ENCODE measurements at regions not wholly inside any gene's neighbourhood (a gene's known extent, or its start where the extent isn't known, plus 50 kb on each side); places are given as distances from the start of the nearest gene placed in this dataset.

DNA sequence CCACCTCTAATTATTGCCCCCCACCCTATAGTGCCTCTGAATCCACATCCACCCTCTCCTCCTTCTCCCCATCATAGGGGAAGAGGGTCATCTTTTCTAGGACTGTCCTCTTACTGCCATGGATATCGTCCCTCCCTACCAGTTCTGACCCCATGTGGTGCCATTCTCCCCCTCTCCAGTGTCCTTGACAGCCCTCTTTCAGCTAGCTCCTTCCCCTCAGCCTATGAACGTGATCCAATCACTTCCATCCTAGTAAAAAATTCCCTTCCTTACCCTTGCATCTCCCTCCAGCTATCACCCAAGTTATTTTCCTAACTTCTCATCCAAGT, 172.7 kb downstream of the RRAGC start:
- ChIA-PET CTCF (no interaction called here), POLR2A (no interaction called here)
- no peak overlapping the region for H3K4me3 ChIP-seq (ENCODE audit: low read depth, low read length)
- no peak for TF ChIP-seq CTCF (IDR thresholded peaks at IDR 0.05; ENCODE audit: insufficient read depth, low read length, missing control alignments)
- no peak for DNase-seq (ENCODE audit: low read depth, low spot score)

DNA sequence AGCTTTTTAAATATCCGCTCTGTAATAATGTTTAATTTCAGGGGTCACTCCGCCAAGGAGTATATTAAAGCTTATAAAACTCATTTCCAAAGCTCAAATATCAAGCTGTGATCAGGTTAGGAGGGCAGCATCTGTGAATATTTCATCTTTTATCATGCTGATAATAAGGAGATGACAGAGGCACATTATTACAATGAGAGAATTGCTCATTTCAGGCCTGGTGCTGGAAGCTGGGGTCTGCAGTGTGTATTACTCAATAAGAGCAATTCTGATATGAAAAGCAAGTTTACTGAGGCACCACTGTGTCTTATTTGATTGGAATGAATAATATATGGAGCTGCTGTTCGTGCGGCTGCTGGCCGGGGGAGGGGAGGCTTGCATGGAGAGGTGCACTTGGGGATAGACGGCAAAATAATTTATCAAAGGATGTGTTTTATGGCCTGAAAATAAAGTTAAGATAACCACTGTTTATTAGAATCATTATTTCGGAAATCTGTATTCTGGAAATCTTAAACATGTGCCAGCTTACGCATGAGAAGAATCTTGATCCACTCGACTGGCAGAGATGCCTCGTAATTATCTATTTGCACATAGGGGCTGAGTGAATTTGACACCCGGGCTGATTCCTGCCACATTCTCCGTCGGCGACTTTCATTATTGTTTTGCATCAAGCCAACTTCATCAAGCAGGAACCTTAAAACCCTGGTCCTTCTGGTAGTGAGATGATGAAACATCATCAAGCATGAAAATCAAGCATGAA, 173.2 kb downstream of the RRAGC start:
- TF ChIP-seq CTCF (IDR thresholded peaks at IDR 0.05; ENCODE audit: insufficient read depth, low read length, missing control alignments): no peak
- H3K4me3 ChIP-seq (ENCODE audit: low read depth, low read length): no peak overlapping the region
- ChIA-PET POLR2A (no interaction called here), CTCF (no interaction called here)
- DNase-seq (ENCODE audit: low read depth, low spot score): no peak

GRCh38 chr1:38685388-38685787, 174.2 kb downstream of the RRAGC start:
- ChIA-PET CTCF (no interaction called here), POLR2A (no interaction called here)
- no peak for DNase-seq (ENCODE audit: low read depth, low spot score)
- H3K4me3 ChIP-seq (ENCODE audit: low read depth, low read length): no peak overlapping the region
- TF ChIP-seq CTCF (IDR thresholded peaks at IDR 0.05; ENCODE audit: insufficient read depth, low read length, missing control alignments): no peak

DNA sequence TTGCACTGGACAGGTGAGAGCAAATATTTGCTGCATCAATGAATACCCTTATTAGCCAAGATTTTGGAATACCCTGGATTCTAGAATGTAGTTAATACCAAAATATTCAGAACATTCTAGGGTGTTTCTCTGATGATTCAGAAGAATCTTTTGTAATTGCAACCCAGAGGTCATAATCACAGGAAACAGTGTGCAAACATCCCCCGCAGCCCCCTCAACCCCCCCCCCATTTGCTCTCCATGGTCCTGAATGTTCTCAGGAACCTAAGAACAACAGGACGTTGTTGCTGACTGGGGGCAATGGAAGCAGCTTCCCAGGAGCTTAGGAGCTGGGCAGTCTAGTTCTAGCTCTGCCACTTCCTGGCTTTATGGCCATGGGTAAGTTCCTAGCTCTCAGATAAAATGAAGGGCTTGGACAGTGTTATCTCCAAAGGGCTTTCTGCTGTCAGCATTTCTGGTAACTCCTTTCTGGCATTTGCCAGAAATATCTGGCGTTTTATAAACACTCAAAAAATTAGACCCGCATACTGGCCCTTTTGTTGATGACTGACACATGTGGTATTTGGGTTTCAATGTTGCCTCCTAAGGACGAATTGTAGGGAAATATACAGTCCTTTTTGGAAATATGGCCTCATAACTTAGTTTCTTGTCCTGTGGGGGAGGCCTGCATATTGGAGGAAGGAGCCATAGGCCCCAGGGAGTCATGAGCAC, 178.6 kb downstream of the RRAGC start:
- POLR2A ChIA-PET: no interaction called here
- TF ChIP-seq CTCF (IDR thresholded peaks at IDR 0.05; ENCODE audit: insufficient read depth, low read length, missing control alignments): no peak
- DNase-seq (ENCODE audit: low read depth, low spot score): no peak

DNA sequence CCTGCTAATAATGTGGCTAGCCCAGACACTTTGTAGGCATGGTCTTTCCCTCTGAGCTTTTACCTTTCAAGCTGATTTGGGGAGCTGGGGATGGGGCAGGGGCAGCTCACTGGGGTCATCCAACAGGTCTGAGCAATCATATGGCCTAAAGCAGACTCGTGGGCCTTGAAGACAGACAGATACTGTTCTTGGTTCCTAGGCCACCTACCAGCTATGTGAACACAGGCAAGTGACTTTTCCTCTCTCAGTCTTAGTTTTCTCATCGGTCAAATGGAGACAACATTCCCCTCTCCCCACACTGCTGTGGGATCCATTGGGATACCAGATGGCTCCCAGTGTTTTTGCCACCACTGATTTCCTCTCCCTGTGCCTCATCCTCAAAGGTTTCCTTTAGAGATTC, 181.8 kb downstream of the RRAGC start:
- no peak for DNase-seq (ENCODE audit: low read depth, low spot score)

More for the DNA sequence above, 178.6 kb downstream of the RRAGC start:
- CTCF ChIA-PET: no interaction called here
- H3K4me3 ChIP-seq (ENCODE audit: low read depth, low read length): no peak overlapping the region

More for the DNA sequence above, 181.8 kb downstream of the RRAGC start:
- POLR2A ChIA-PET: no interaction called here
- H3K4me3 ChIP-seq (ENCODE audit: low read depth, low read length): no peak overlapping the region
- TF ChIP-seq CTCF (IDR thresholded peaks at IDR 0.05; ENCODE audit: insufficient read depth, low read length, missing control alignments): no peak
- CTCF ChIA-PET: no interaction called here
